Large intestine (tissue), 3 donors: ENCODE measurements at regions not wholly inside any gene's neighbourhood (a gene's known extent, or its start where the extent isn't known, plus 50 kb on each side); places are given as distances from the start of the nearest gene placed in this dataset.

Experiments used
- DNase-seq, 2 donors: peaks; one replicate each; pipeline versions ENCODE4 v3.0.0 to v3.0.0-alpha.2; 2013
- H3K27ac ChIP-seq: one replicate; pipeline ENCODE4 v1.5.1; 2013; ENCODE audit warnings: low read length
- H3K27me3 ChIP-seq: 2 replicates; pipeline ENCODE4 v1.6.1; 2013; ENCODE audit warnings: low read length; ENCODE audit not compliant: control insufficient read depth, insufficient read depth
- H3K36me3 ChIP-seq: 2 replicates; pipeline ENCODE4 v1.6.1; 2013; ENCODE audit warnings: low read length; ENCODE audit not compliant: control insufficient read depth, insufficient read depth
- H3K4me1 ChIP-seq: one replicate; pipeline ENCODE4 v1.6.1; 2013; ENCODE audit warnings: low read length; ENCODE audit not compliant: control insufficient read depth, insufficient read depth
- H3K4me3 ChIP-seq: one replicate; pipeline ENCODE4 v1.5.1; 2013; ENCODE audit warnings: low read length
- H3K9me3 ChIP-seq: one replicate; pipeline ENCODE4 v1.6.1; 2013; ENCODE audit warnings: mild to moderate bottlenecking, low read depth, low read length, moderate library complexity; ENCODE audit not compliant: control insufficient read depth
- WGBS: methylation state at CpG from one replicate; pipeline ENCODE4 v1.1.5; 2013; ENCODE audit warnings: low lambda C conversion rate; ENCODE audit not compliant: insufficient coverage; 5-methylcytosine and 5-hydroxymethylcytosine counted together

DNA sequence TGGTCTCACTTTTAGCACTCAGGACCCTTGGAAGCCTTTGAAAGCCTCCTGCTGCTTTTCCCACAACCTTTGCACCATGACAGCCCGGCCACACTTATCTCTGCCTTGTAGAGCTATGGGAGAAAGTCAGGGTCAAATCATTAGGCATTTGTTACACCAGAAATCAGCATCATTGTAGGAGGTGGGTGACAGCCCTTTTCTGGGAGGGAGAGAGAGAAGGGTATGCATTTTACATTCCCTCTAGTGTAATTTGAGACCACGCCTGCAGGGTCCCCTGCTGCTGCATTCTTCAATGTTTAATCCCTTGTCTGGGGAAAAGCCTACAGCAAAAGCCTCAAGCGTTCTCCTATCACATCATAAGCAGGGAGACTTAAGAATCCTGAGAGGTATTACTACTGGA lies 766.8 kb upstream of the FAM98A start:
- Histone ChIP-seq H3K4me3 (no peak overlapping the region), H3K27me3 (no peaks in the 10 kb centered on the region), H3K36me3 (no peaks in the 10 kb centered on the region), H3K9me3 (no peaks in the 10 kb centered on the region), H3K27ac (no peak overlapping the region), H3K4me1 (peaks cover 3% of the 10 kb centered on the region)
- DNase-seq: peak; percentile 9 to 64
- 0% methylated on average over 1 of the region's 3 CpGs for WGBS

DNA sequence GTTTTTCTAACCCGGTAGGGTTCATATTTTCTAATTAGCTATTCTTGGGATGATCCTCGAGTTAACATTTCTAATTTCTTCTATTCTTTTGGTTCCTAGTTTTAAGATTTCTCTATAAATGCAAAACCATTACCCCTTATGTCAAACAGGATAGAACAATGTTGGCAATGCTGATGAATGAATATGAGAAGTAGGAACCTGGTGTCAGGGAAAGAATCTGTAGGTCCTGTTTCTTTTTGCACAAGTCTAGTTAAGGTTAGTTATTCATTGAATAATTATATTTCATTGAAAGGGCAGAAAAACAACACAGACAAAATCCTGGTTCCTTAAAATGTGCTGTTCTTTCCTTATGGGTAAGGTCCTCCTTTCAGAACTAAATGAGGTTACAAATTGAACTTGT lies 766.4 kb upstream of the FAM98A start:
- H3K27ac ChIP-seq: no peak overlapping the region
- no peaks in the 10 kb centered on the region for H3K36me3 ChIP-seq
- peaks cover 3% of the 10 kb centered on the region for H3K4me1 ChIP-seq
- no peaks in the 10 kb centered on the region for H3K27me3 ChIP-seq
- DNase-seq: no peak
- no peaks in the 10 kb centered on the region for H3K9me3 ChIP-seq
- no peak overlapping the region for H3K4me3 ChIP-seq
- 94% methylated on average over 2 of the region's 2 CpGs for WGBS

DNA sequence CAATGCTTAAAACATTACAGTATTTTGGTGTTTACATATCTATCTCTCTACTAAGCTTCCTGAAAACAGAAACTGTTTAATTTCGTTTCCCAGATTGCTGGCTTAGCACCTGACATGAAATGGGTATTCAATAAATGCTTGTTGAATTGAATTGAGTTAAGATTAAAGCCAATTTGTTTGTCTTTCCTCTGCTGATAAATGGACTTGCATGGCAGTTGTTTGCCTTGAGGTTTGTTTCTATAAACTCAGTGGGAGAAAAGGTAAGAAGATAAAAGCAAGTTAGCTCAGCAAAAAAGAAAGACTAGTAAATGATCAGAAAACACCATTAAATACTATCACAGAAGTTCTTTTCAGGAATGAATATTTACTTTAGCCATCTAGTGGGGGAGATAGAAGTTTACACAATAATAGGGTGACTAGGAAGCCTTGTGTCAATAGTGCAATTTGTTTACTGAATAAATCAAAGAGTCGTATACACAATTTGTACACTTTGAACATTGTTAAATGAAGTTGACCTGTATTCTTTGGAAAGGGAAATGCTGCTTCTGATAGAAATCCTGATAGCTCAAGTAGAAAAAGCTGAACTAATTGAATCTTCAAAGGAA lies 754.5 kb upstream of the FAM98A start:
- 10% methylated on average over 2 of the region's 2 CpGs for WGBS
- Histone ChIP-seq H3K4me3 (no peak overlapping the region), H3K9me3 (no peaks in the 10 kb centered on the region), H3K4me1 (no peaks in the 10 kb centered on the region), H3K27ac (no peak overlapping the region), H3K27me3 (no peaks in the 10 kb centered on the region), H3K36me3 (no peaks in the 10 kb centered on the region)
- DNase-seq: no peak

DNA sequence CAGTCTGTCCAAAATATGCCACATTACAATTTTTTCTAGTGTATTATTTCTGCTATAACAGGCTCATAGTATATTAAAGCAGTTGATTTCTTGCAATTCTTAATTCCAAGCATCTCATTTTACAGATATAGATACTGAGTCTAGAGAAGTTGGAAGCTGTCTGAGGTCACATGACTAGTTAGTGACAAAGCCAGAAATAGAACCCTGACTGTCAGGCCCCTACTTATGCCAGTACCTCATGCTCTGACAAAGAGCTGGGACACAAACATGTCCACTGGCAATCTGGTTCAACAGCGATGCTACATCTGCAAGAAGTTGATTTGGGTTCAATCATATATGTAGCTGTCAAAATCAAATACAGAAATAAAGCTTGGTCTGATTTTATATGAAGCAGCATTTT lies 750.4 kb upstream of the FAM98A start:
- WGBS: 100% methylated on average over 1 of the region's 1 CpG

DNA sequence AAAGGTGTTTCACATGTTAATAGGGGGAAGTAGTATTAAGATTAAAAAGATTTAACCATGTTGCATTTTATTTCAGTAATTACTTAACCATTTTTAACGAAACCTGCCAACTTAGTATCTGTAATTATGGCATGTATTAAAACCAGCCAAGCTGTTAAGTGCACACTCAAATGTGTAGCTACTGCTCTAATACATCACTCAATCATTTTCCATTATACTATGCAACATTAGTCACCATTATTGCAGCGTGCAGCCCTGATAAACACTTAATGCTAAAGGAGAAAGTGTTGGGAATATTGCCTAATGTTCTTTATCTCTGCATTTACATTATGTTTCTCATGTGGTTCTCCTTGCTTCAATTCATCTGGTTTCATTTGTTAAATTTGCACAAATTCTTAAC lies 745.9 kb upstream of the FAM98A start:
- no peak overlapping the region for H3K4me3 ChIP-seq
- no peak overlapping the region for H3K27ac ChIP-seq
- H3K36me3 ChIP-seq: no peaks in the 10 kb centered on the region
- no peaks in the 10 kb centered on the region for H3K4me1 ChIP-seq
- WGBS: 76% methylated on average over 2 of the region's 2 CpGs
- no peak for DNase-seq
- H3K9me3 ChIP-seq: no peaks in the 10 kb centered on the region
- H3K27me3 ChIP-seq: no peaks in the 10 kb centered on the region

More for the DNA sequence above, 750.4 kb upstream of the FAM98A start:
- no peak for DNase-seq
- Histone ChIP-seq H3K27me3 (no peaks in the 10 kb centered on the region), H3K4me3 (no peak overlapping the region), H3K9me3 (no peaks in the 10 kb centered on the region), H3K36me3 (no peaks in the 10 kb centered on the region), H3K27ac (no peak overlapping the region), H3K4me1 (no peaks in the 10 kb centered on the region)

DNA sequence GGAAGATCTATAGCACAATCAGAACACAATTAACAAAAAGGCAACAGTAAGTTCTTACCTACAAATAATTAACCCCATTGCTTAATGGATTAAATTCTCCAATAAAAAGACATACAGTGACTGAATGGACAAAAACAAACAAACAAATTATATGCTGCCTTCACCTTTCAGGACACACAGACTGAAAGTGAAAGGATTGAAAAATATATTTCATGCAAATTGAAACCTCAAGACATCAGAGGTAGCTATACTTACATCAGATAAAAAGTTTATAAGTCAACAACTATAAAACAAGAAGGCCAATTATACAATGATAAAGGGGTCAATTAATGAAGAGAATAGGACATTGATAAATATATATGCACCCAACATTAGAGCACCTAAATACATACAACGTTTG lies 741.2 kb upstream of the FAM98A start:
- DNase-seq: no peak
- no peaks in the 10 kb centered on the region for H3K9me3 ChIP-seq
- H3K27me3 ChIP-seq: no peaks in the 10 kb centered on the region
- no peaks in the 10 kb centered on the region for H3K36me3 ChIP-seq
- no peak overlapping the region for H3K27ac ChIP-seq
- no peaks in the 10 kb centered on the region for H3K4me1 ChIP-seq
- H3K4me3 ChIP-seq: no peak overlapping the region
- WGBS: no CpG with 5 or more reads among the region's 1 CpG

DNA sequence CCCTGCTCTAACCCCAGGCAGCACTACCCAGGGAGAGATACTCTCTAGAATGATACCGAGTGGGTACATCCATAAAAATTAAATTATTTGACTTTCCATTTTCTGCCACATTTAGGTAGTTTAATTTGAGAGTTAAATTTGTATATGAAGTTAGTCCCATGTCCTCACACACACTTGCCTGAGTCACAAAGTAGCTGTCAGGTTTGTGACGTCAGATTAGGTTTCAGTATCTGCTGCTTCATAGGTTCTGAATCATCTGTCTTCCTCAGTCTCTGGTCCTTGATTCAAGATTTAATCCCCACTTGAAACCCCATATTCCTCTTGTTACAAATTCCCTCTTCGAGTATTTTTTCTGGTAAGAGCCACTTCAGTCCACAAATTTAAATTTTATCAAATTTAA lies 738.6 kb upstream of the FAM98A start:
- WGBS: 60% methylated on average over 1 of the region's 3 CpGs
- DNase-seq: no peak
- Histone ChIP-seq H3K9me3 (no peaks in the 10 kb centered on the region), H3K36me3 (no peaks in the 10 kb centered on the region), H3K27ac (no peak overlapping the region), H3K4me3 (no peak overlapping the region), H3K4me1 (no peaks in the 10 kb centered on the region), H3K27me3 (no peaks in the 10 kb centered on the region)

DNA sequence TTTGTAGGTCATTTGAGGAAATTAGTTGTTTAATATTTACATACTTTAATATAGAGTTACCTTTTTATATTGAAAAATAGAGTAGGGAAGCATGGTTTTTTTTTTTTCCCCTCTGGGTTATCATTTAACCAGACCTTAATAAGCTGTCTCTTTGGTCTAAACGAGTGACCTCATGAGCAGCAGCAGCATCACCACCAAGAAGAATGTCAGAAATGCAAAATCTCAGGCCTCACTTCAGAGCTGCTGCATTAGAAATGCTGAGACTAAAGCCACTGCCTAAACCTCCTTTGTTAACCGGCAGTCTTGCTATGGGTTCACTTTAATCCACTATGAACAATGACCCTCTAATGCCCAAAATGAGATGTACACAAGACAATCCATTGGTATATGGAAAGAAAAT lies 733.7 kb upstream of the FAM98A start:
- Histone ChIP-seq H3K9me3 (no peaks in the 10 kb centered on the region), H3K4me3 (no peak overlapping the region), H3K27me3 (no peaks in the 10 kb centered on the region), H3K4me1 (no peaks in the 10 kb centered on the region), H3K27ac (no peak overlapping the region), H3K36me3 (no peaks in the 10 kb centered on the region)
- no peak for DNase-seq
- WGBS: no CpG with 5 or more reads among the region's 2 CpGs

DNA sequence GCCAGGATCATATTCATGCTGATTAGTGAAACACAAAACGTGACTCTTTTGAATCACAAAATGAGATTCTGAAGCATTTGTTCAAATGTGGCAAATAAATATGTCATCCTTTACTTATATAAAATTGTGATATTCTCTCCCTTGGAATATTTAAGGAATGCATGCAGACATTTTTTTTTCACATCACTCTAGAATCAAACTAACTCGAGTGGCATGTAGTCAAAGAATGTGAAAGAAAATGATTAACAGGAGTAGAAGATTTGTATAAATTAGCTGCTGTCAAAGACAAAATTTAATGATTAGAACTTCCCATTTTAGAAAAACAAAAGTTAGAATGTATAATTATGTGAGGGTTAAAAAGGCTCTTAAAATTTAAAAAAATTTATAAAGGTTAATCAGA lies 721.0 kb upstream of the FAM98A start:
- H3K27ac ChIP-seq: no peak overlapping the region
- WGBS: 71% methylated on average over 1 of the region's 2 CpGs
- H3K9me3 ChIP-seq: no peaks in the 10 kb centered on the region
- H3K4me1 ChIP-seq: no peaks in the 10 kb centered on the region
- no peak overlapping the region for H3K4me3 ChIP-seq
- DNase-seq: no peak
- no peaks in the 10 kb centered on the region for H3K36me3 ChIP-seq
- no peaks in the 10 kb centered on the region for H3K27me3 ChIP-seq

DNA sequence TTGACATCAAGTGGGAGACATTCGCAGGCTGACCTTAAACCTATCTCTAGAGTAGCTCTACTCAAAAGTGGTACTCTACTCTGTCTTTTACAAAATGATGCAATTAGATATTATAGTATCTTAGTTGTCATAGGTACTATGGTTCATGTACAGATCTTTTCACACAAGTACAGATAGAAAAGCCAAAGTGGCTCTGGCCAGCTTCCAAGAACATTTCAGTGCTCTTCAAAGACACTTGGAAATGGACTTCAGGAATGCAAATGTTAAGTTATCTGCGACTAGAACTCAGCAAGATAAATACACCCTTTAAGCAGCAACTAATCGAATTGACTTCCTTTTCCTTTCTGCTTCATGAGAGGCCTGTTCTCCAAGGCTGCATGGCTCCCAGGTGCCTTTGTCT lies 718.7 kb upstream of the FAM98A start:
- no peak overlapping the region for H3K4me3 ChIP-seq
- H3K27me3 ChIP-seq: no peaks in the 10 kb centered on the region
- H3K36me3 ChIP-seq: no peaks in the 10 kb centered on the region
- DNase-seq: no peak
- no CpG with 5 or more reads among the region's 3 CpGs for WGBS
- H3K9me3 ChIP-seq: no peaks in the 10 kb centered on the region
- H3K27ac ChIP-seq: no peak overlapping the region
- H3K4me1 ChIP-seq: no peaks in the 10 kb centered on the region

DNA sequence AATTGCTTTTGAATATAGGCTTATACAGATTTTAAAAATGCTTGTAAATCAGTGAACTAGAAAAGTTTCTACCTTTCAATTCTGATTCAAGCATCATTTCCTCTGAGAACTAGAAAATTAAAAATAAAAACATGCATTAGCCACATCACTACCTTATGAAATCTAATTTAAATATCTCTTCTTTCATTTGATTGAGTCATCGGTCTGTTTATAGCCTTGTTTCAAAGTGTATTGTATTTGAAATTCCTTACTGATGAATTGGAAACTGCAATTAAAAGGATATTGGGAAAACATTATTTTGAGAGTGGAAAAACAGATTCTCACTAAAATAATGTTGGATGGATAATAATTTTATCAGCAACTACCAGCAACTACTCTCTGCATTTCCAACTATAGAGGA lies 717.7 kb upstream of the FAM98A start:
- WGBS: no CpG with 5 or more reads among the region's 1 CpG
- H3K27ac ChIP-seq: no peak overlapping the region

More for the DNA sequence above, 717.7 kb upstream of the FAM98A start:
- H3K27me3 ChIP-seq: no peaks in the 10 kb centered on the region
- no peaks in the 10 kb centered on the region for H3K36me3 ChIP-seq
- H3K4me1 ChIP-seq: no peaks in the 10 kb centered on the region
- DNase-seq: no peak
- H3K4me3 ChIP-seq: no peak overlapping the region
- H3K9me3 ChIP-seq: no peaks in the 10 kb centered on the region
